ENCODE measurements at regions not wholly inside any gene's neighbourhood (a gene's known extent, or its start where the extent isn't known, plus 50 kb on each side); places are given as distances from the start of the nearest gene placed in this dataset.
A peak's percentile ranks its signal among the peaks of the same experiment; 100 is the strongest.

GRCh38 chr21:38951095-38951730 is 145.5 kb downstream of the ETS2 start:
- Histone ChIP-seq H3K27me3 (replicated peaks in 1 of 7) (no peaks in the 10 kb centered on the region), H3K4me3 (no peak overlapping the region), H3K4me1 (no peaks in the 10 kb centered on the region), H3K9me3 (peaks cover 0 to 13% (median 2%) of the 10 kb centered on the region in 8 donors), H3K36me3 (no peaks in the 10 kb centered on the region), H3K27ac (no peak overlapping the region)
- TF ChIP-seq CTCF (IDR thresholded peaks at IDR 0.05 in 8 of 11, conservative IDR thresholded peaks at IDR 0.05 in 3 of 11) (no peak), POLR2AphosphoS5 (IDR thresholded peaks at IDR 0.05) (no peak), POLR2A (IDR thresholded peaks at IDR 0.05) (no peak)
- 79 to 89% (median 81%) methylated on average over 1 of the region's 1 CpG for WGBS, 5 donors
- DNase-seq = no peak
- intact Hi-C loops (cut with DNase I; ENCODE audit: low total_unique reads) = no loop called here

GRCh38 chr21:38950435-38951094 is 144.8 kb downstream of the ETS2 start:
- Histone ChIP-seq H3K27me3 (replicated peaks in 1 of 7) (no peaks in the 10 kb centered on the region), H3K9me3 (peaks cover 0 to 13% (median 2%) of the 10 kb centered on the region in 8 donors), H3K4me3 (no peak overlapping the region), H3K36me3 (no peaks in the 10 kb centered on the region), H3K27ac (no peak overlapping the region), H3K4me1 (no peaks in the 10 kb centered on the region)
- 56 to 71% (median 64%) methylated on average over 4 of the region's 4 CpGs for WGBS, 5 donors
- DNase-seq = no peak
- intact Hi-C loops (cut with DNase I; ENCODE audit: low total_unique reads) = no loop called here
- TF ChIP-seq CTCF (IDR thresholded peaks at IDR 0.05 in 8 of 11, conservative IDR thresholded peaks at IDR 0.05 in 3 of 11) = no peak
- TF ChIP-seq POLR2AphosphoS5 (IDR thresholded peaks at IDR 0.05) = no peak
- no peak for TF ChIP-seq POLR2A (IDR thresholded peaks at IDR 0.05)

GRCh38 chr21:38949070-38949380 is 143.3 kb downstream of the ETS2 start:
- no peak for TF ChIP-seq POLR2A (IDR thresholded peaks at IDR 0.05)
- TF ChIP-seq POLR2AphosphoS5 (IDR thresholded peaks at IDR 0.05) = no peak
- no peak for TF ChIP-seq CTCF (IDR thresholded peaks at IDR 0.05 in 8 of 11, conservative IDR thresholded peaks at IDR 0.05 in 3 of 11)
- WGBS, 5 donors = 94 to 100% (median 100%) methylated on average over 1 of the region's 1 CpG
- Histone ChIP-seq H3K9me3 (peaks cover 0 to 13% (median 2%) of the 10 kb centered on the region in 8 donors), H3K4me3 (no peak overlapping the region), H3K4me1 (no peaks in the 10 kb centered on the region), H3K27ac (no peak overlapping the region), H3K27me3 (replicated peaks in 1 of 7) (no peaks in the 10 kb centered on the region), H3K36me3 (no peaks in the 10 kb centered on the region)
- intact Hi-C loops (cut with DNase I; ENCODE audit: low total_unique reads) = no loop called here
- DNase-seq = no peak

GRCh38 chr21:38948377-38949069 is 142.8 kb downstream of the ETS2 start:
- Histone ChIP-seq H3K9me3 (peaks cover 0 to 13% (median 2%) of the 10 kb centered on the region in 8 donors), H3K27me3 (replicated peaks in 1 of 7) (no peaks in the 10 kb centered on the region), H3K36me3 (no peaks in the 10 kb centered on the region), H3K4me1 (no peaks in the 10 kb centered on the region), H3K4me3 (no peak overlapping the region), H3K27ac (no peak overlapping the region)
- peak; percentile 25 for DNase-seq
- intact Hi-C loops (cut with DNase I; ENCODE audit: low total_unique reads) = no loop called here
- 61 to 96% (median 87%) methylated on average over 4 of the region's 4 CpGs for WGBS, 5 donors
- TF ChIP-seq POLR2A (IDR thresholded peaks at IDR 0.05) = no peak
- no peak for TF ChIP-seq CTCF (IDR thresholded peaks at IDR 0.05 in 8 of 11, conservative IDR thresholded peaks at IDR 0.05 in 3 of 11)
